Left ventricle myocardium inferior (tissue), 1 donor: ENCODE measurements at regions not wholly inside any gene's neighbourhood (a gene's known extent, or its start where the extent isn't known, plus 50 kb on each side); places are given as distances from the start of the nearest gene placed in this dataset.

Source experiments
- DNase-seq: peaks from one replicate; pipeline ENCODE4 v3.0.0-alpha.2; 2020
- H3K27ac ChIP-seq: fragments of 200-600 bp; replicated peaks from 2 replicates; pipeline ENCODE4 v1.8.0; 2021
- H3K27me3 ChIP-seq: fragments of 200-600 bp; 2 replicates; pipeline ENCODE4 v1.8.0; 2021; ENCODE audit warnings: low read depth
- H3K36me3 ChIP-seq: fragments of 200-600 bp; 2 replicates; pipeline ENCODE4 v1.8.0; 2021
- H3K4me1 ChIP-seq: fragments of 200-600 bp; 2 replicates; pipeline ENCODE4 v1.8.0; 2021
- H3K4me3 ChIP-seq: fragments of 200-600 bp; 2 replicates; pipeline ENCODE4 v1.8.0; 2021; ENCODE audit warnings: mild to moderate bottlenecking, moderate library complexity
- H3K9me3 ChIP-seq: fragments of 200-600 bp; replicated peaks from 2 replicates; pipeline ENCODE4 v1.8.0; 2021
- intact Hi-C: fragments of 100-400 bp; cut with micrococcal nuclease; formaldehyde crosslinking; loops from one replicate; pipeline ENCODE4 v1.11.0; 2022
- TF ChIP-seq, protein P1 (sequence below): fragments of 200-600 bp; IDR thresholded peaks from 2 replicates; pipeline ENCODE4 v1.8.0; 2021; ENCODE audit warnings: antibody characterized with exemption, mild to moderate bottlenecking, borderline replicate concordance
- donor health status: DM: no; HTN: yes; CAD: no; lungs with severe emphysema.

GRCh38 chr4:187004628-187005027, 281.0 kb upstream of the FAT1 start:
- Histone ChIP-seq H3K36me3 (no peaks in the 10 kb centered on the region), H3K4me3 (no peak overlapping the region), H3K27ac (no peak overlapping the region), H3K4me1 (no peaks in the 10 kb centered on the region), H3K27me3 (no peaks in the 10 kb centered on the region), H3K9me3 (peaks cover 2% of the 10 kb centered on the region)
- TF ChIP-seq, protein P1, sequence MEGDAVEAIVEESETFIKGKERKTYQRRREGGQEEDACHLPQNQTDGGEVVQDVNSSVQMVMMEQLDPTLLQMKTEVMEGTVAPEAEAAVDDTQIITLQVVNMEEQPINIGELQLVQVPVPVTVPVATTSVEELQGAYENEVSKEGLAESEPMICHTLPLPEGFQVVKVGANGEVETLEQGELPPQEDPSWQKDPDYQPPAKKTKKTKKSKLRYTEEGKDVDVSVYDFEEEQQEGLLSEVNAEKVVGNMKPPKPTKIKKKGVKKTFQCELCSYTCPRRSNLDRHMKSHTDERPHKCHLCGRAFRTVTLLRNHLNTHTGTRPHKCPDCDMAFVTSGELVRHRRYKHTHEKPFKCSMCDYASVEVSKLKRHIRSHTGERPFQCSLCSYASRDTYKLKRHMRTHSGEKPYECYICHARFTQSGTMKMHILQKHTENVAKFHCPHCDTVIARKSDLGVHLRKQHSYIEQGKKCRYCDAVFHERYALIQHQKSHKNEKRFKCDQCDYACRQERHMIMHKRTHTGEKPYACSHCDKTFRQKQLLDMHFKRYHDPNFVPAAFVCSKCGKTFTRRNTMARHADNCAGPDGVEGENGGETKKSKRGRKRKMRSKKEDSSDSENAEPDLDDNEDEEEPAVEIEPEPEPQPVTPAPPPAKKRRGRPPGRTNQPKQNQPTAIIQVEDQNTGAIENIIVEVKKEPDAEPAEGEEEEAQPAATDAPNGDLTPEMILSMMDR = no peak
- no peak for DNase-seq
- intact Hi-C loops = no loop called here

DNA sequence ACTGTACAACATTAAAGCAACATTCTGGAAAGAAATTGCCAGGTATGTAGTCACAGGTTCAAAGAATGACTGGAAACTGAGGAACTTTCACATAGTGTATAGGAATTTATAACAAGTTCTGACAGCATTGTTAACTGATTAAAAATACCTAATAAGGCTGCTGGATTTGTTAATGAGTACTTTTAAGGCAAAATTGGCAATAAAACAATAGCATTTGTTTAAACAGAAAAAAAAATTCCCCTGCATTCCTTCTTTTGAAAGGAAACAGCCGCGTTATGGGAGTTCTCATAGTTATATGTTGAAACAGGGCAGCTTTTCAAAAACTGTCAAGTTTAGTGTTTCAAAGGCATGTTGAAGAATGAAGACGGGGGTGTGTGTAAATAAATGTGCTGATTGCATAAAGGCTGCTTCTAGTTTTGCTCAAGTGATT, 282.5 kb upstream of the FAT1 start:
- Histone ChIP-seq H3K9me3 (peaks cover 2% of the 10 kb centered on the region), H3K4me1 (no peaks in the 10 kb centered on the region)
- TF ChIP-seq, protein P1 = no peak

GRCh38 chr4:187010052-187010451, 286.4 kb upstream of the FAT1 start:
- H3K27ac ChIP-seq = no peak overlapping the region
- intact Hi-C loops = no loop called here
- H3K9me3 ChIP-seq = peaks cover 3% of the 10 kb centered on the region
- no peak for DNase-seq
- no peaks in the 10 kb centered on the region for H3K4me1 ChIP-seq
- no peaks in the 10 kb centered on the region for H3K36me3 ChIP-seq
- TF ChIP-seq, protein P1 = no peak
- no peak overlapping the region for H3K4me3 ChIP-seq
- H3K27me3 ChIP-seq = no peaks in the 10 kb centered on the region

More for the DNA sequence above, 282.5 kb upstream of the FAT1 start:
- intact Hi-C loops = no loop called here
- H3K27ac ChIP-seq = no peak overlapping the region
- H3K4me3 ChIP-seq = no peak overlapping the region
- no peaks in the 10 kb centered on the region for H3K36me3 ChIP-seq
- DNase-seq = no peak
- no peaks in the 10 kb centered on the region for H3K27me3 ChIP-seq

- TF ChIP-seq, protein P1 = no peak
- Histone ChIP-seq H3K27me3 (no peaks in the 10 kb centered on the region), H3K4me3 (no peak overlapping the region), H3K4me1 (no peaks in the 10 kb centered on the region), H3K27ac (no peak overlapping the region), H3K9me3 (peaks cover 8% of the 10 kb centered on the region), H3K36me3 (no peaks in the 10 kb centered on the region)
- intact Hi-C loops = no loop called here
- no peak for DNase-seq
Observed at GRCh38 chr4:187016101-187016500, 292.4 kb upstream of the FAT1 start.

GRCh38 chr4:187017147-187017546, 293.5 kb upstream of the FAT1 start:
- no peaks in the 10 kb centered on the region for H3K27me3 ChIP-seq
- intact Hi-C loops = no loop called here
- no peaks in the 10 kb centered on the region for H3K36me3 ChIP-seq
- H3K9me3 ChIP-seq = peaks cover 8% of the 10 kb centered on the region
- H3K4me1 ChIP-seq = no peaks in the 10 kb centered on the region
- no peak overlapping the region for H3K27ac ChIP-seq
- TF ChIP-seq, protein P1 = no peak
- DNase-seq = no peak
- no peak overlapping the region for H3K4me3 ChIP-seq

GRCh38 chr4:187019896-187020295, 296.2 kb upstream of the FAT1 start:
- Histone ChIP-seq H3K27me3 (no peaks in the 10 kb centered on the region), H3K4me3 (no peak overlapping the region), H3K27ac (no peak overlapping the region), H3K36me3 (no peaks in the 10 kb centered on the region), H3K9me3 (peaks cover 7% of the 10 kb centered on the region), H3K4me1 (no peaks in the 10 kb centered on the region)
- TF ChIP-seq, protein P1 = no peak
- intact Hi-C loops = no loop called here
- DNase-seq = no peak
